Common myeloid progenitor, CD34-positive (primary cell): ENCODE measurements at regions not wholly inside any gene's neighbourhood (a gene's known extent, or its start where the extent isn't known, plus 50 kb on each side); places are given as distances from the start of the nearest gene placed in this dataset.

ENCODE experiments used
- CTCF ChIA-PET: fragments of 350-600 bp; sonication (Branson Sonifier 250); formaldehyde crosslinking; loops from one replicate; lab custom pipeline; 2021; ENCODE audit warnings: antibody characterized with exemption; lab: Charles Lee
- POLR2A ChIA-PET: fragments of 350-600 bp; sonication (Branson Sonifier 250); formaldehyde crosslinking; loops from one replicate; lab custom pipeline; 2021; ENCODE audit warnings: antibody characterized with exemption; lab: Charles Lee
- DNase-seq, 3 donors: peaks; one replicate each; pipeline versions ENCODE4 v3.0.0 to v3.0.0-alpha.2; 2013
- H3K27ac ChIP-seq, 2 experiments: 1 replicate in 1 of 2; 2 replicates in 1 of 2; pipeline ENCODE4 v1.7.0; 2013; ENCODE audit warnings: inconsistent platforms in 2 of 2, low read length in 2 of 2, mild to moderate bottlenecking in 2 of 2, low read depth in 1 of 2, moderate library complexity in 1 of 2; ENCODE audit not compliant: severe bottlenecking in 2 of 2, insufficient read depth in 1 of 2, poor library complexity in 1 of 2
- H3K27me3 ChIP-seq, 5 experiments: replicated peaks in 2 of 5; 1 replicate in 3 of 5; 2 replicates in 2 of 5; pipeline versions ENCODE4 v1.6.1 to v1.7.0; 2013; ENCODE audit warnings: low read length in 4 of 5, mild to moderate bottlenecking in 2 of 5, moderate library complexity in 2 of 5, inconsistent platforms in 1 of 5; ENCODE audit not compliant: insufficient read depth in 5 of 5, control insufficient read depth in 4 of 5
- H3K36me3 ChIP-seq, 4 experiments: 1 replicate in 2 of 4; 2 replicates in 2 of 4; pipeline versions ENCODE4 v1.6.1 to v1.7.0; 2013; ENCODE audit warnings: low read length in 3 of 4, control low read depth in 1 of 4, mild to moderate bottlenecking in 1 of 4; ENCODE audit not compliant: control insufficient read depth in 4 of 4, insufficient read depth in 4 of 4
- H3K4me1 ChIP-seq, 4 experiments: 1 replicate in 3 of 4; 2 replicates in 1 of 4; pipeline versions ENCODE4 v1.6.1 to v1.7.1; 2013; ENCODE audit warnings: low read length in 3 of 4, mild to moderate bottlenecking in 3 of 4, control low read depth in 1 of 4, inconsistent platforms in 1 of 4, moderate library complexity in 1 of 4; ENCODE audit not compliant: control insufficient read depth in 4 of 4, insufficient read depth in 4 of 4; ENCODE audit errors: control extremely low read depth in 1 of 4
- H3K4me3 ChIP-seq, 7 experiments: 1 replicate in 4 of 7; 2 replicates in 3 of 7; pipeline versions ENCODE4 v1.5.1 to v1.7.0; 2013; ENCODE audit warnings: mild to moderate bottlenecking in 7 of 7, low read length in 6 of 7, moderate library complexity in 6 of 7, inconsistent platforms in 2 of 7, low read depth in 2 of 7, control low read depth in 1 of 7; ENCODE audit not compliant: insufficient read depth in 4 of 7, control insufficient read depth in 1 of 7; ENCODE audit errors: extremely low read depth in 1 of 7
- H3K9me3 ChIP-seq, 5 experiments: 1 replicate in 4 of 5; 2 replicates in 1 of 5; pipeline versions ENCODE4 v1.6.1 to v1.7.1; 2013; ENCODE audit warnings: low read length in 4 of 5, mild to moderate bottlenecking in 2 of 5, inconsistent platforms in 1 of 5, low read depth in 1 of 5, moderate library complexity in 1 of 5; ENCODE audit not compliant: control insufficient read depth in 4 of 5, insufficient read depth in 2 of 5; ENCODE audit errors: control extremely low read depth in 1 of 5
- WGBS: methylation state at CpG from one replicate; pipeline ENCODE4 v1.1.5; 2013; ENCODE audit not compliant: insufficient coverage; 5-methylcytosine and 5-hydroxymethylcytosine counted together

DNA sequence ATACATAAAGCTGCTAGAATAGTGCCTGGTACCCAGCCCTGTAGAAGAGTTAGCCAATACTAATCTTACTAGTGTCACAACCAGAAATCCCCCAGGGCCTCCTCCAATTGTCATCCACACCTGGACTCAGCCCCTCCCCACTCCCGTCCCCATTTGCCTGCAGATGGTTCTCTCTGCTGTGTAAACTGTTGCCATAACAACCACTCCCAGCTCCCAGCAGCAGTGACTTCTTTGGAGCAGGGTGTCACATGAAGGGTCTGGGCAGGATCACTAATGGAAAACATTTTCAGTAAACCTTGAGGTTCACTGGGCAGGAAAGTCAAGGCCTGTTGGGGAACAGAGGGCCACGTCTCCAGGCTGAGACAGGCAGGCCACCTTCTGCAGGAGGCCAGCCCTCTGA is 126.0 kb upstream of the IPO9 start:
- DNase-seq, result no peak
- Histone ChIP-seq H3K27me3 (no peaks in the 10 kb centered on the region), H3K9me3 (no peaks in the 10 kb centered on the region), H3K36me3 (peaks cover 0 to 3% (median 0%) of the 10 kb centered on the region in 4 experiments), H3K27ac (no peak overlapping the region), H3K4me1 (peaks cover 0 to 6% (median 3%) of the 10 kb centered on the region in 4 experiments), H3K4me3 (no peak overlapping the region)
- ChIA-PET POLR2A (interaction anchor here (2.1 kb wide), 1 partner anchor 172 kb away, joined by 4 read pairs; no protein-coding TSS in a partner anchor), CTCF (interaction anchor here (0.8 to 15.2 kb wide), 23 partner anchors 8 to 218 kb away, joined by 3 to 350 read pairs (median 5); no protein-coding TSS in a partner anchor)
- WGBS, result 100% methylated on average over 1 of the region's 2 CpGs

DNA sequence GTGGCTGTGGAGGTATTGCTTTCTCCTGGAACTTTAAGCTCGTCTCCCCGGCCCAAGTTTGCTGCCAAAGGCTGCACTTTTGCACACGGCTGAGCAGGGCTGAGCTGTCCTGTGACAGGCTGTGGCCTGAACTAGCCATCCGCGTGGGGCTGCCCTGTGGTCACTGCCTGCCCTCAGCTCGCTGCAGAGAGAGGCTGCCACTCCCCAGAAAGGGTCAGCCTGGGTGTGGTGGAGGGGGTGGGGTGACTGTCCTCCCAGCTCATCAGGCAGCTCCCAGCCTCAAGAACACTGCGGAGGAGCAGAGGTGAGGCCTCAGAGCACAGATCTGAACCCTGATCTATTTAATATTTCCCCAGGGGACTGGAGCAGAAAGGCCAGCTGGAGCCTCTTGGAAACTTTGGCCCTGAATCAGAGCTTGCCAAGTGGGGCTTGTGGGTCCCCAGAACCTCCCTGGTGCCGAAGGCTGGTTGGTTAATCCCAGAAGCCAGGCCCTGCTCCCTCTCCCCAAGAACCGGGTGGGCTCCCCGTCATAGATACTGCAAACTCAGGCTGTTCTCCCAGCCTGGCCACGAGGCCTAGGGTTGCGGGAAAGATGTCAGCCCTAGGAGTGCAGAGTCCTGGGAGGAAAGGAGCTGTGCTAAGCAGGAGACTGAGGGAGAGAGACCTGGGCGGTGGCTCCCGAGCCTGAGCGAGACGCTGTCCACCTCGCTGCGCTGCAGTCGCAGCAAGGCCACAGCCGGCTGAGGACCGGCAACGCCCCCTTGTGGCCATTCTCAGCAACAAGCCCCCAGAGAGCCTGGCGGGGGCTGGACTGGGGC is 125.1 kb upstream of the IPO9 start:
- no peak overlapping the region for H3K27ac ChIP-seq
- H3K4me1 ChIP-seq, result peaks cover 0 to 10% (median 4%) of the 10 kb centered on the region in 4 experiments
- DNase-seq, result peak; percentile 71 to 86 (median 81)
- ChIA-PET POLR2A (interaction anchor here (2.1 kb wide), 1 partner anchor 173 kb away, joined by 4 read pairs; no protein-coding TSS in a partner anchor), CTCF (interaction anchor here (0.7 to 15.2 kb wide), 35 partner anchors 8 to 222 kb away, joined by 3 to 350 read pairs (median 4); no protein-coding TSS in a partner anchor)
- H3K9me3 ChIP-seq, result no peaks in the 10 kb centered on the region
- no peak overlapping the region for H3K4me3 ChIP-seq
- H3K36me3 ChIP-seq, result no peaks in the 10 kb centered on the region
- WGBS, result 38% methylated on average over 20 of the region's 23 CpGs
- no peaks in the 10 kb centered on the region for H3K27me3 ChIP-seq

GRCh38 chr1:201704439-201704792 is 124.5 kb upstream of the IPO9 start:
- Histone ChIP-seq H3K4me1 (peaks cover 0 to 10% (median 4%) of the 10 kb centered on the region in 4 experiments), H3K36me3 (no peaks in the 10 kb centered on the region), H3K27me3 (no peaks in the 10 kb centered on the region), H3K9me3 (no peaks in the 10 kb centered on the region), H3K27ac (no peak overlapping the region), H3K4me3 (no peak overlapping the region)
- ChIA-PET CTCF (interaction anchor here (0.6 to 15.2 kb wide), 37 partner anchors 7 to 223 kb away, joined by 3 to 350 read pairs (median 4); no protein-coding TSS in a partner anchor), POLR2A (interaction anchor here (2.1 kb wide), 1 partner anchor 173 kb away, joined by 4 read pairs; no protein-coding TSS in a partner anchor)
- 67% methylated on average over 2 of the region's 2 CpGs for WGBS
- DNase-seq, result no peak

GRCh38 chr1:201705389-201705788 is 123.6 kb upstream of the IPO9 start:
- 100% methylated on average over 6 of the region's 9 CpGs for WGBS
- H3K4me1 ChIP-seq, result peaks cover 0 to 10% (median 5%) of the 10 kb centered on the region in 4 experiments
- no peaks in the 10 kb centered on the region for H3K27me3 ChIP-seq
- no peak overlapping the region for H3K4me3 ChIP-seq
- ChIA-PET POLR2A (no interaction called here), CTCF (interaction anchor here (0.8 to 15.2 kb wide), 19 partner anchors 9 to 184 kb away, joined by 3 to 350 read pairs (median 4); no protein-coding TSS in a partner anchor)
- H3K9me3 ChIP-seq, result no peaks in the 10 kb centered on the region
- DNase-seq, result no peak
- no peaks in the 10 kb centered on the region for H3K36me3 ChIP-seq
- no peak overlapping the region for H3K27ac ChIP-seq

DNA sequence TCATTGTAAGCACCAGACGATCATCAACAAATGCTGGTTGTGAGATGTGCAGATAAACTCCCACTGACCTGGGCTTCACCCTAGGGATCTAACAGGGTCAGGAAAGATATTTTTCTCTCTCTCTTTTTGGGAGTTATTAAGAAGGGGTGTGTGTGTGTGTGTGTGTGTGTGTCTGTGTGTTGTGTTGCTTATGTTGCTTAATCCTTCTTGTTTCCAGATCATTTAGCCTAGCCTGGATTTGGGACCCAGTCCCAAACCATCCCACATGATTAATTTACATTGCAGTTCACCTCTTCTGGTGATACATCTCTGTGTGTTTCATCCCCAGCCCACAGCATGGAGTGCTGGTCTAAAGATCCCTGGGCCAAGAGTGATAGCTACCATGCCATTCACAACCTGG is 122.8 kb upstream of the IPO9 start:
- POLR2A ChIA-PET, result no interaction called here
- peaks cover 0 to 10% (median 5%) of the 10 kb centered on the region in 4 experiments for H3K4me1 ChIP-seq
- no peaks in the 10 kb centered on the region for H3K36me3 ChIP-seq
- DNase-seq, result no peak
- no peaks in the 10 kb centered on the region for H3K27me3 ChIP-seq
- H3K9me3 ChIP-seq, result no peaks in the 10 kb centered on the region
- WGBS, result 100% methylated on average over 1 of the region's 1 CpG
- no peak overlapping the region for H3K27ac ChIP-seq
- CTCF ChIA-PET, result interaction anchor here (1.1 to 15.2 kb wide), 7 partner anchors 10 to 175 kb away, joined by 3 to 350 read pairs (median 39); no protein-coding TSS in a partner anchor
- no peak overlapping the region for H3K4me3 ChIP-seq

DNA sequence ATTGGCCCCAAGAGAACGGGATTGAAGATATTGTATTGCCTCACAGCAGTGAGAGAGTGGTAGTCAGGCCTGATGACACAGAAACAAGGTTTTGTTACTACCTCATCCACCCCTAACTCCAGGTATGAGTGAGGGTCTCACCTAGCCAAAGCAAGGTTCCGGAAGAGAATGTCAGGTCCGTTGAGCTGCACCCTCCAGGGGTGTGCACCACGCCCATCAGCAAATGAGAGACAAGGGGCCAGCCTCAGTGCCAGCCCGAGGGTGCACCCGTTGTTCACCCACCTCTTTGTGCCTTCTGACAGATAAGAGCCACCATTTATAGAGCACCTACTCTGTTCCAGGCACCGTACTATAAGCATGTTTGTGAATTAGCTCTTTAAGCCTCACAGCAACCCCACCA is 121.9 kb upstream of the IPO9 start:
- H3K36me3 ChIP-seq, result no peaks in the 10 kb centered on the region
- no peaks in the 10 kb centered on the region for H3K27me3 ChIP-seq
- WGBS, result 94% methylated on average over 6 of the region's 7 CpGs
- no peak overlapping the region for H3K4me3 ChIP-seq
- ChIA-PET POLR2A (interaction anchor here (0.5 kb wide), 1 partner anchor 851 kb away, joined by 5 read pairs; no protein-coding TSS in a partner anchor), CTCF (interaction anchor here (1.1 to 15.2 kb wide), 8 partner anchors 12 to 204 kb away, joined by 3 to 350 read pairs (median 21); no protein-coding TSS in a partner anchor)
- no peak for DNase-seq
- peaks cover 0 to 10% (median 5%) of the 10 kb centered on the region in 4 experiments for H3K4me1 ChIP-seq
- H3K27ac ChIP-seq, result no peak overlapping the region
- H3K9me3 ChIP-seq, result no peaks in the 10 kb centered on the region
